ENCODE measurements at regions not wholly inside any gene's neighbourhood (a gene's known extent, or its start where the extent isn't known, plus 50 kb on each side); places are given as distances from the start of the nearest gene placed in this dataset.

GRCh38 chr14:104385531-104386101 is 193.9 kb upstream of the C14orf180 start:
- TF ChIP-seq POLR2AphosphoS5 (IDR thresholded peaks at IDR 0.05) (no peak), CTCF (IDR thresholded peaks at IDR 0.05) (no peak), POLR2A (IDR thresholded peaks at IDR 0.05) (no peak), EP300 (IDR thresholded peaks at IDR 0.05) (no peak)
